Lower leg skin (tissue), 4 donors: ENCODE measurements at regions not wholly inside any gene's neighbourhood (a gene's known extent, or its start where the extent isn't known, plus 50 kb on each side); places are given as distances from the start of the nearest gene placed in this dataset.

Experiments used
- DNase-seq, 2 donors: peaks; one replicate each; pipeline ENCODE4 v3.0.0-alpha.2; 2019; ENCODE audit warnings: low spot score in 2 of 2
- H3K4me3 ChIP-seq: fragments of 200-600 bp; sonication (generic); 2 replicates; pipeline ENCODE4 v1.5.1; 2017; ENCODE audit warnings: mild to moderate bottlenecking, low read depth; ENCODE audit not compliant: poor library complexity, severe bottlenecking
- CTCF ChIP-seq, 3 donors: fragments of 450-650 bp; IDR thresholded peaks; one replicate each; pipeline ENCODE4 v1.5.1; 2016; ENCODE audit warnings: antibody characterized with exemption in 3 of 3, mild to moderate bottlenecking in 3 of 3, moderate library complexity in 2 of 3
- POLR2A ChIP-seq, 2 donors: fragments of 450-650 bp; IDR thresholded peaks; one replicate each; pipeline ENCODE4 v1.6.1; 2016 to 2017; ENCODE audit warnings: antibody characterized with exemption in 2 of 2, mild to moderate bottlenecking in 1 of 2, moderate library complexity in 1 of 2
- WGBS, 2 donors: methylation state at CpG; one replicate each; pipeline ENCODE4 v1.1.5; 2018; 5-methylcytosine and 5-hydroxymethylcytosine counted together
- intact Hi-C: fragments of 100-400 bp; cut with DNase I; formaldehyde crosslinking; loops from one replicate; pipeline ENCODE4 v1.15.0; 2023; ENCODE audit warnings: low total_unique reads

GRCh38 chr17:64785011-64785421 lies 122.9 kb upstream of the SMURF2 start:
- TF ChIP-seq POLR2A (IDR thresholded peaks at IDR 0.05), result no peak
- no peak for TF ChIP-seq CTCF (IDR thresholded peaks at IDR 0.05)
- no peak overlapping the region for H3K4me3 ChIP-seq
- DNase-seq, result peak in 1 of 2 donors; percentile 79
- intact Hi-C loops, result no loop called here
- 88 to 93% methylated on average over 10 of the region's 10 CpGs for WGBS, 2 donors

- intact Hi-C loops, result no loop called here
- 86 to 89% methylated on average over 16 of the region's 16 CpGs for whole genome bisulfite sequencing, 2 donors
- TF ChIP-seq CTCF (IDR thresholded peaks at IDR 0.05) (no peak), POLR2A (IDR thresholded peaks at IDR 0.05) (no peak)
- DNase-seq, result peak in 1 of 2 donors; percentile 69
- no peak overlapping the region for H3K4me3 ChIP-seq
Measured at GRCh38 chr17:64784353-64785010, 122.4 kb upstream of the SMURF2 start.

GRCh38 chr17:64783556-64784352 lies 121.6 kb upstream of the SMURF2 start:
- WGBS, 2 donors, result 83 to 95% methylated on average over 11 of the region's 14 CpGs
- H3K4me3 ChIP-seq, result no peak overlapping the region
- DNase-seq, result peak in 1 of 2 donors; percentile 84
- TF ChIP-seq POLR2A (IDR thresholded peaks at IDR 0.05), result no peak
- no peak for TF ChIP-seq CTCF (IDR thresholded peaks at IDR 0.05)
- intact Hi-C loops, result no loop called here

GRCh38 chr17:64783031-64783461 lies 120.9 kb upstream of the SMURF2 start:
- intact Hi-C loops, result no loop called here

GRCh38 chr17:64781810-64782555 lies 119.9 kb upstream of the SMURF2 start:
- WGBS, 2 donors, result 68 to 80% methylated on average over 13 to 17 of the region's 17 CpGs
- H3K4me3 ChIP-seq, result no peak overlapping the region
- TF ChIP-seq CTCF (IDR thresholded peaks at IDR 0.05), result no peak
- no peak for TF ChIP-seq POLR2A (IDR thresholded peaks at IDR 0.05)
- intact Hi-C loops, result no loop called here
- peak; percentile 19 to 85 for DNase-seq

More at GRCh38 chr17:64783031-64783461, 120.9 kb upstream of the SMURF2 start:
- TF ChIP-seq CTCF (IDR thresholded peaks at IDR 0.05) (no peak), POLR2A (IDR thresholded peaks at IDR 0.05) (no peak)
- DNase-seq, result peak in 1 of 2 donors; percentile 68
- no peak overlapping the region for H3K4me3 ChIP-seq
- WGBS, 2 donors, result 77 to 82% methylated on average over 6 of the region's 6 CpGs
